ENCODE measurements at regions not wholly inside any gene's neighbourhood (a gene's known extent, or its start where the extent isn't known, plus 50 kb on each side); places are given as distances from the start of the nearest gene placed in this dataset.
"Not testable (repeated sequence)": the region's sequence is repeated elsewhere in the genome, so short reads cannot be mapped to it uniquely, and the experiment has no call there.

GRCh38 chr4:42284030-42284429, 113.3 kb upstream of the SHISA3 start:
- DNase-seq (ENCODE audit: low read depth in 2 of 2) = no peak

- DNase-seq (ENCODE audit: low read depth in 2 of 2) = not testable (repeated sequence)
These were observed 108.4 kb upstream of the SHISA3 start for GRCh38 chr4:42288876-42289275.

GRCh38 chr4:42292192-42292591, 105.1 kb upstream of the SHISA3 start:
- DNase-seq (ENCODE audit: low read depth in 2 of 2) = not testable (repeated sequence)

- DNase-seq (ENCODE audit: low read depth in 2 of 2) = no peak
These were observed 103.1 kb upstream of the SHISA3 start for GRCh38 chr4:42293967-42294813.

GRCh38 chr4:42296196-42296595, 101.1 kb upstream of the SHISA3 start:
- DNase-seq (ENCODE audit: low read depth in 2 of 2) = no peak

- peak in 1 of 2 experiments; percentile 1 for DNase-seq (ENCODE audit: low read depth in 2 of 2)
These were observed 94.9 kb upstream of the SHISA3 start for GRCh38 chr4:42302348-42302747.

- no peak for DNase-seq (ENCODE audit: low read depth in 2 of 2)
These were observed 90.8 kb upstream of the SHISA3 start for GRCh38 chr4:42306221-42307109.

- DNase-seq (ENCODE audit: low read depth in 2 of 2) = no peak
These were observed 89.0 kb upstream of the SHISA3 start for GRCh38 chr4:42308247-42308646.

- no peak for DNase-seq (ENCODE audit: low read depth in 2 of 2)
These were observed 87.7 kb upstream of the SHISA3 start for GRCh38 chr4:42309361-42310260.

GRCh38 chr4:42310358-42310757, 86.9 kb upstream of the SHISA3 start:
- no peak for DNase-seq (ENCODE audit: low read depth in 2 of 2)

GRCh38 chr4:42310806-42311205, 86.5 kb upstream of the SHISA3 start:
- no peak for DNase-seq (ENCODE audit: low read depth in 2 of 2)

GRCh38 chr4:42311591-42311990, 85.7 kb upstream of the SHISA3 start:
- no peak for DNase-seq (ENCODE audit: low read depth in 2 of 2)

- DNase-seq (ENCODE audit: low read depth in 2 of 2) = not testable (repeated sequence)
These were observed 83.9 kb upstream of the SHISA3 start for GRCh38 chr4:42313420-42313819.

GRCh38 chr4:42313872-42314271, 83.4 kb upstream of the SHISA3 start:
- DNase-seq (ENCODE audit: low read depth in 2 of 2) = no peak

- DNase-seq (ENCODE audit: low read depth in 2 of 2) = no peak
These were observed 82.1 kb upstream of the SHISA3 start for GRCh38 chr4:42315231-42315630.

GRCh38 chr4:42320822-42321388, 76.4 kb upstream of the SHISA3 start:
- no peak for DNase-seq (ENCODE audit: low read depth in 2 of 2)

GRCh38 chr4:42326040-42326439, 71.2 kb upstream of the SHISA3 start:
- DNase-seq (ENCODE audit: low read depth in 2 of 2) = no peak

- no peak for DNase-seq (ENCODE audit: low read depth in 2 of 2)
These were observed 70.8 kb upstream of the SHISA3 start for GRCh38 chr4:42326524-42326923.

- no peak for DNase-seq (ENCODE audit: low read depth in 2 of 2)
These were observed 70.0 kb upstream of the SHISA3 start for GRCh38 chr4:42327323-42327722.

- no peak for DNase-seq (ENCODE audit: low read depth in 2 of 2)
These were observed 68.3 kb upstream of the SHISA3 start for GRCh38 chr4:42328978-42329377.

GRCh38 chr4:42329421-42329820, 67.9 kb upstream of the SHISA3 start:
- no peak for DNase-seq (ENCODE audit: low read depth in 2 of 2)

Data from fibroblast of skin of left quadriceps (primary cell).